ENCODE measurements at regions not wholly inside any gene's neighbourhood (a gene's known extent, or its start where the extent isn't known, plus 50 kb on each side); places are given as distances from the start of the nearest gene placed in this dataset.
"Not testable (repeated sequence)": the region's sequence is repeated elsewhere in the genome, so short reads cannot be mapped to it uniquely, and the experiment has no call there.

GRCh38 chr12:25803029-25803664, 155.3 kb upstream of the RASSF8 start:
- not testable (repeated sequence) for TF ChIP-seq CTCF (IDR thresholded peaks at IDR 0.05); ZFX (IDR thresholded peaks at IDR 0.05; ENCODE audit: borderline replicate concordance)
